GM04503 (cell line): ENCODE measurements at regions not wholly inside any gene's neighbourhood (a gene's known extent, or its start where the extent isn't known, plus 50 kb on each side); places are given as distances from the start of the nearest gene placed in this dataset.

Experiments
- DNase-seq: peaks from one replicate; pipeline ENCODE4 v3.0.0-alpha.2; 2012; ENCODE audit warnings: low read depth

DNA sequence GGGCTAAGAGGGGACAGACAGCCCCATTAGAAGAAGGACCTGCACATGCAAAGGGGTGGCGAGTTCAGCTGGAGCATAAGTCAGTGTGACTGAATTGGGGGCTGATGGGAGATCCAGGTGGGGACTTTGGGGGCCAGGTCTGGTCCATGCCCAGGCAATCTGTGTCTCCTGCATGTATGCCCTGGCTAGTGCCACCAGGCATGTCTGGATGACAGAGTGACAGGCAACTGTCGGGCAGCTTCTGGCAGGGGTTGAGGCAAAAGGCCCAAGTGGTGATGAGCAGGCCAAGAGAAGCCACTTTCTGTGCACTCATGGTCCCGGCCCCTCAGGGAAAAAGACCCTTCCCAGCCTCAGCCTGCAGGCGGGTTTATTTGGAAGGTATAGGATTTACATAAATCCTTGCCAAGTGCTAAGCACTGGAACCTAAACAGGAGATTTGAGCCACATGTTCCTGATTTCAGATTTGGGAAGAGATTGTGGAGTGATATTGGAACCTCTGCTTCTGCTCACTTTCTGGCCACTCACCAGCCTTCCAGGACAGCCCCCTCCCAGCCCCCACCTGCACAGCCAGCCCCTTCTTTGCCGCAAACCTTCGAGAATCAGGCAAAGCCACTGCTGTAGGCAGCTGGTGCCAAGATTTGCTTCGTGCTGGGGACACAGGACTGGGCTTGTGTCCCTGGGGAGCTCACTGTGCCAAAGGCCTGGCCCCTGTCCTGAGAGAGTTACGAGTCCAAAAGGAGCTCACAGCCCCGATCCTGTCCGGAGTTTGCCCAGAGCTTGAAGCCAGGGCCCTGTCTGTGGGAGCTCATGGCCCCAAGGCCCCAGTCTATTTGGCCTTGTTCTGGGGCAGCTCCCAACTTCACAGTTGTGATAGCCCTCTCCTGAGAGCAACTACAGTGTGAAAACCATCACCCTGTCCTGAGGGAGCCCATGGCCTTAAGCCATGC, 232.5 kb upstream of the RTL1 start:
- no peak for DNase-seq

GRCh38 chr14:101137234-101137633, 233.7 kb upstream of the RTL1 start:
- no peak for DNase-seq

GRCh38 chr14:101147848-101148247, 244.3 kb upstream of the RTL1 start:
- no peak for DNase-seq

GRCh38 chr14:101150039-101150610, 246.6 kb upstream of the RTL1 start:
- DNase-seq: no peak

DNA sequence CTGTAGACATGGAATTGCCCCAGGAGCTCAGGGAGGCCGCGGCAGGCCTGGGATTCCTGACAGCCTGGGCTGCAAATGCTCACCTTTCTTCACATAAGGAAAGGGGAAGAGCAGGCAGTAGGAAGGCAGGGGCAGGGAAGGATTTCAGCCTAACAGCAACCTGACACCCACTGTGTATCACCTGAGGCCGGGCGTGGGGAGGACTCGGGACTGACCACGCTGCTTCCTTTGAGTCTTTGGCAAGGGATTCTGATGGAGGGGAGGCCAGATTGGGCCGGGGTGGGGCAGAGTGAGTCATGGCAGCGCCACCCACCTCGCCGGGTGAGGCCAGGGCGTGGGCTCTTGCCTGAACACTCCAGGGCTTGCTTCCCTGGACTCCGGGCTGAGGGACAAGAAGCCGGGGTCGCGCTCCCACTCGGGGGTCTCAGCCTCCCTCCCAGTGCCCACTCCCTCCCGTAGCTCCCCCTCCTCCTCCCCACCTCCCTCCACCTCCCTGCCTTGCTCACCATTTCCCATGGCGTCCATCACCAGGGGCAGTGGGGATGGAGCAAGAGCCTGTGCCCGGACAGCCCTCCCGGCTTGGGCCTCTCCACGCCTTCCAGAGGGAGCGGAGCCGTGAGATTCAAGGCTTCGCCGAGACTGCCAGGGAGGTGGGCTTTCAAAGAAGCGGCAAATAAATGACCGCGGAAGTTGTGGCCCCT, 247.9 kb upstream of the RTL1 start:
- DNase-seq: no peak

DNA sequence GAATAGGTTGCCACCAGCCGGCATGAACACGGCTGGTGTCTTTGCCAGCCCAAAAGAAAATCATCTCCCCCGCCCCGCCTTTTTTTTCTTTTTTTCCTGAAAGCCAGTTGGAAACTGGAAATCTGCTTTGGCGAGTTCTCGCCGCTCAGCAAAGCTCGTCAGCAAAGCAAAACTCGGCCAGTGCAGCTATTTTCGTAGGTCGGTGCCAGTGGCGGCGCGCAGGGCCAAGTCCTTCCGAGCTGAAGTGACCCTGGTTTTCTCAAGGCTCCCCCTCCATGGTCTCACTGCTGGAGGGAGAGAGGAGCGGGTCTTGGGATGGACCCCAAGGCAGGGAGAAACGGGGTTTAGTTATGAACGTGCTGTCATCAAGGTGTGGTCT, 248.4 kb upstream of the RTL1 start:
- no peak for DNase-seq

DNA sequence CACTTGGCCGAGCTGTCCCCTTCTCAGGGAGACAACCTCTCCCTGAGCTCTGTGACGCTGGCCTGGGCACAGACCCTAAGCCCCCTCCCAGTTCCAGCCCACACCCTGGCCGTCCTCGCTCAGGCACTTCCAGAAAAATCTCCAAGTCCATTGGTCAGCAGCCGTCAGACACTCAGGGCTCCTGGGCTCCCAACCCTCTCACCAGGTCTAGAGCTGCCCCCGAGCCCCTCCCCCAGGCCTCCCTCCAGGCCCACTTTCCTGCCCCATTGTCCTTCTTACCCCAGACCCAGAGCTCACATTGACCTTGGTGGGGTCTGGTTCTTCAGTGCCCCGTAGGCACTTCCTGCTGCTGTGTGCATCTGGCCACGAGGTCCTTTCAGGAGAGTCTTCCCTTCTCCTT, 249.3 kb upstream of the RTL1 start:
- no peak for DNase-seq

- no peak for DNase-seq
These were observed 250.2 kb upstream of the RTL1 start for GRCh38 chr14:101153691-101154090.

GRCh38 chr14:101155575-101155974, 252.1 kb upstream of the RTL1 start:
- no peak for DNase-seq

GRCh38 chr14:101167428-101167827, 263.9 kb upstream of the RTL1 start:
- no peak for DNase-seq

- no peak for DNase-seq
These were observed 265.7 kb upstream of the RTL1 start for GRCh38 chr14:101169267-101169666.

GRCh38 chr14:101171650-101172049, 268.1 kb upstream of the RTL1 start:
- DNase-seq: no peak

DNA sequence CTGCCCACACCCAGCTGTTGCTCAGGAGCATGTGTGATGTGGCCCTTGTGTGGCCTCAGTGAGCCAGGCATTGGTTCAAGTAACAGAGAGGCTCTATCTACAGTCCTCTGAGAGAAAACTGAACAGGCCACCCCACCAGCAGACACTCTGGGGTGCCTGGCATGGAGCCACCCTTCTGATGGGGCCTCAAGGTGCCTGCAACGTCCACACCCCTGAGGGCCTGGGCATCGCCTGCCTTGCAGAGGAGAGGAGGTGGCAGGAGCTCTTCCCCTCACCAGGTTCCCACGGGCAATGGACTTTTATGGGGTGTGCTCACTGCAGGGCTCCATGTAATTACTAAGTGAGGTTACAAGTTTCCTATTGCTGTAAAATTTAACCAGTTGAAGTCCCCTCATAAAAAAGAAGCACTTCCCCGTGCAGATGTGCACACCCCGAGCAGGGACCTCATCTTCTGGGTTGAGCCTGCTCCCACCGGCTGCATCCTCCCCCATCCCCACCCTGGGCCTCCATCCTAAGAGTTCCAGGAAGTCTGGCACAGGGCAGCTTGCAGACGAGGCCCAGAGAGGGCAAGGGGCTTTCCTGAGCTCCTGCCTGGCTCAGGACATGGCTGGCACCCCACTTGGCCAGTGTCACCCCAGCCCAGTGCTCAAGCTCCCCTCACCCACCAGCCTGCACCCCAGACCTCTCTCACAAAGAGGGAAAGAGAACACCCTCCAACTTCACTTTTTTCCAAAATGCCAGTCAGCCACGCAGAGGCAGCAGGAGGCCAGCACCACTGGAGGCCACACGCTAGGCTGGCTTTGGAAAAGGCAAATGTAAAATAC, 270.4 kb upstream of the RTL1 start:
- no peak for DNase-seq

- no peak for DNase-seq
These were observed 271.0 kb upstream of the RTL1 start for GRCh38 chr14:101174522-101174838.

DNA sequence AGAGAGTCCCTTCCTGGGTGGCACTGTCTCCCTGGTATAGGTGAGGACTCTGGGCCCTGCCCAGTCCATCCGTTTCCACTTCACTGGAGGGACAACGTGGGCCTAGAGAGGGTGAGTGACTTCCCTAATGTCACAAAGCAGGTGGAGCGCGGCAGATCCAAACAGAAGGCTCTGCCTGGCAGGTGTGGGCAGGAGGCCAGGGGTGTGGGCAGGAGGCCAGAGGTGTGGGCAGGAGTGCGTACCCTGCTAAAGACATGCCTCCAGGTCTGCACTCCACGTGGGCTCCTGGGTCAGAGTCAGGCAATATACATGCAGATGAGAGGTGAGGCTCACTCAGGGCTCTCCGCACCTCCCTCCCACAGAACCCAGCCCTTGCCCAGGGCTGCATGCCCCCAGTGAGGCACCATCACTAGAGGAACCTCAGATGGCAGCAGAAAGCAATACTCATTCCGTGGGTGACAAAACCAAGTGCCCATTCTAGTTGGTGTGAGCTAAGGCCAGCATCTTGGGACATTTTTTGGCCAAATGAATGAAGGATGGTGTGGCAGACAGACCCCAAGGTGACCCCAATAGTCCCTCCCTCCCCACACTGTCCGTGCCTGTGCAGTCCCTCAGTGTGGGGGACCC, 271.6 kb upstream of the RTL1 start:
- no peak for DNase-seq

- no peak for DNase-seq
These were observed 272.4 kb upstream of the RTL1 start for GRCh38 chr14:101175731-101176534.

GRCh38 chr14:101176535-101177205, 273.1 kb upstream of the RTL1 start:
- DNase-seq: no peak

DNA sequence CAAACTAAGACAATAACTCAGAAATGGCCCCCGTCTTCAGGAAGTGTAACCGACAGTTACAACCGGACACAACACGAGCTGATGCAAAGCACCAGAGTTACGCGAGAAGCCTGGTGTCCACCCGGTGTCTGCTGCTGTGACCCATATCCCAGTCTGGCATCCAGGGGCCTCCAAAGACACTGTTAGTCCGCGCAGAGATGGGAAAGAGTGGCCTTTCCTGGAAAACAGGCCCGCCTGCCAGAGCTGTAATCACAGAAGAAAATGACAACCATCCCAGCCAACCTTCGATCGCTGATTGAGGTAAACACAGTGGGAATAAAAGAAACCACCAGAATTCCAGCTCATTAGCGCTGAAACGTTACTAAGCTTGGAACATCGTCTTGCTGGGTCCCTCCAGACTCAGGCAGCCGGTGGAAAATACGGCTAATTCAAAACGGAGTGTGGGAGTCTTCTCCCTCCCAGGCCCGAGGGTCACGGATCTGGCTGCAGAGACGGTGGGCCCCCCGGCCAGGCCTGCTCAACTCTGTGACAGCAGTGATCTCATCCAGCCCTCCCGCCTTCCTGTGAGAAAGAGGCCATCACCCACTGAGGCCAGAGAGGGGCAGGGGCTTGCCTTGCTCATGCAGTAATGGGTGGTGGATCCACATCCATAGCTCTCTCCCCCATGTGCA, 273.9 kb upstream of the RTL1 start:
- no peak for DNase-seq

DNA sequence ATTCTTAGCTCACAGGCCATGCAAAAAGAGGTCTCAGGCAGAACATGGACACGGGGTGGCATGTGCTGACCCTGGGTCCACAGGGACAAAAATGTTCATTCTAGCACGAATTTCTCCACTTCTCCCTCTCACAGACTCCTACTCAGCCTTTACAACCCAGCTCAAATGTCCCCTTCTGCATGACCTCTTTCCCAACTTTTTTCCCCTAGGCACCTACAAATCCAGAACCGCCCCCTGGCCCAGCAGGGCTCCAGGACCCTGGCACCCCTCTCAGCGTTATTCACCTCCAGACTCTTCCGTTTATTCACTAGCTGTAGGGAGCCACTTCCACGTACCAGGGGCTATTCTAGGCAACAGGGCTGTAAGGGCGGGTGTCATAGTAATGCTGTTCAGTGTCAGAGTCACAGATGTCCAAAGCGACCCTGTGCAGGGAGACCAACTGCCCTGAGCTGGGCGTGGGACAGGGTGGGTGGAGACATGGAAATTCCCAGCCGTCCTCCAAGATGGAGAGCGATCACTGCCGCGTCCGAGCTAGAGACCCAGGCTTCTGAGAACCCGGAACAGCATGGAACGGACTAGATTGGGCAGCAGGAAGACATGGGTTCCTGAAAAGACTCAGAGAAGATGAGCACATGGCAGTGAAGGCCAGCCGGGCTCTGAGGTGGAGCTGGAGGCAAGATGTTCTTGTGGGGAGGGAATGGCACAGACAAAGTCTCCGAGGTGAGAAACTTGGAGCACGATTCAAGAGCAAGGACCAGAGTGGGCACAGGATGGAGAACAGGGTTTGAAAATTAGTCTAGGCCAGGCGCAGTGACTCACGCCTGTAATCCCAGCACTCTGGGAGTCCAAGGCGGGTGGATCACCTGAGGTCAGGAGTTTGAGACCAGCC, 274.9 kb upstream of the RTL1 start:
- no peak for DNase-seq
